Peyer's patch (tissue), 4 donors: ENCODE measurements at regions not wholly inside any gene's neighbourhood (a gene's known extent, or its start where the extent isn't known, plus 50 kb on each side); places are given as distances from the start of the nearest gene placed in this dataset.
"Not testable (repeated sequence)": the region's sequence is repeated elsewhere in the genome, so short reads cannot be mapped to it uniquely, and the experiment has no call there.

Experiments
- DNase-seq, 3 donors: peaks; one replicate each; pipeline ENCODE4 v3.0.0-alpha.2; 2017 to 2019
- H3K27ac ChIP-seq, 4 donors: fragments of 200-600 bp; sonication (generic); one replicate each; pipeline ENCODE4 v1.5.1; 2016 to 2019
- H3K27me3 ChIP-seq, 2 donors: fragments of 200-600 bp; sonication (generic); one replicate each; pipeline ENCODE4 v1.5.1; 2019
- H3K36me3 ChIP-seq, 3 donors: fragments of 200-600 bp; sonication (generic); one replicate each; pipeline ENCODE4 v1.5.1; 2016 to 2019
- H3K4me1 ChIP-seq, 4 donors: fragments of 200-600 bp; sonication (generic); one replicate each; pipeline ENCODE4 v1.5.1; 2016 to 2019
- H3K4me3 ChIP-seq, 4 donors: fragments of 200-600 bp; sonication (generic); 1 replicate in 3 of 4; 2 replicates in 1 of 4; pipeline ENCODE4 v1.5.1; 2016 to 2019; ENCODE audit warnings: mild to moderate bottlenecking in 1 of 4
- H3K9me3 ChIP-seq, 4 donors: fragments of 200-600 bp; sonication (generic); one replicate each; pipeline ENCODE4 v1.5.1; 2016 to 2019; ENCODE audit warnings: mild to moderate bottlenecking in 1 of 4
- POLR2A ChIP-seq, 2 donors: fragments of 450-650 bp; IDR thresholded peaks; one replicate each; pipeline ENCODE4 v1.5.1; 2017; ENCODE audit warnings: antibody characterized with exemption in 2 of 2, mild to moderate bottlenecking in 2 of 2, moderate library complexity in 2 of 2
- TF ChIP-seq, protein P1 (sequence below), 6 experiments: fragments of 450-650 bp in 4 of 6; fragments of 200-600 bp in 2 of 6; sonication (generic) in 1 of 6; IDR thresholded peaks; one replicate each; pipeline ENCODE4 v1.5.1; 2017 to 2019; ENCODE audit warnings: antibody characterized with exemption in 6 of 6, mild to moderate bottlenecking in 3 of 6, moderate library complexity in 1 of 6

DNA sequence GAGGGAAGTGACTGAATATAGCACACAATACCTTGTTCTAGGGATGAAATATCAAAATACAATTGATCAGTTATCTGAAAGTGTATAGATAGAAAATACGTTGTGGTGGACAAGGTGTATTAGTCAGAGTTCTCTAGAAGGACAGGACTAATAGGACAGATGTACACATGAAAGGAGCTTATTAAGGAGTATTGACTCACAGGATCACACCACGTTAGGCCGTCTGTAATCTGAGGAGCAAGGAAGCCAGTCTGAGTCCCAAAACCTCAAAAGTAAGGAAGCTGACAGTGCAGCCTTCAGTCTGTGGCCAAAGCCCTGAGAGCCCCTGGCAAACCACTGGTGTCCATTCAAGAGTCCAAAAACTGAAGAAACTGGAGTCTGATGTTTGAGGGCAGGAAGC, 406.1 kb downstream of the MDFIC start:
- no peak overlapping the region for H3K4me3 ChIP-seq
- H3K27me3 ChIP-seq = no peaks in the 10 kb centered on the region
- DNase-seq = no peak
- no peaks in the 10 kb centered on the region for H3K36me3 ChIP-seq
- no peak overlapping the region for H3K27ac ChIP-seq
- TF ChIP-seq, protein P1, sequence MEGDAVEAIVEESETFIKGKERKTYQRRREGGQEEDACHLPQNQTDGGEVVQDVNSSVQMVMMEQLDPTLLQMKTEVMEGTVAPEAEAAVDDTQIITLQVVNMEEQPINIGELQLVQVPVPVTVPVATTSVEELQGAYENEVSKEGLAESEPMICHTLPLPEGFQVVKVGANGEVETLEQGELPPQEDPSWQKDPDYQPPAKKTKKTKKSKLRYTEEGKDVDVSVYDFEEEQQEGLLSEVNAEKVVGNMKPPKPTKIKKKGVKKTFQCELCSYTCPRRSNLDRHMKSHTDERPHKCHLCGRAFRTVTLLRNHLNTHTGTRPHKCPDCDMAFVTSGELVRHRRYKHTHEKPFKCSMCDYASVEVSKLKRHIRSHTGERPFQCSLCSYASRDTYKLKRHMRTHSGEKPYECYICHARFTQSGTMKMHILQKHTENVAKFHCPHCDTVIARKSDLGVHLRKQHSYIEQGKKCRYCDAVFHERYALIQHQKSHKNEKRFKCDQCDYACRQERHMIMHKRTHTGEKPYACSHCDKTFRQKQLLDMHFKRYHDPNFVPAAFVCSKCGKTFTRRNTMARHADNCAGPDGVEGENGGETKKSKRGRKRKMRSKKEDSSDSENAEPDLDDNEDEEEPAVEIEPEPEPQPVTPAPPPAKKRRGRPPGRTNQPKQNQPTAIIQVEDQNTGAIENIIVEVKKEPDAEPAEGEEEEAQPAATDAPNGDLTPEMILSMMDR (IDR thresholded peaks at IDR 0.05) = no peak
- no peak for TF ChIP-seq POLR2A (IDR thresholded peaks at IDR 0.05)
- H3K4me1 ChIP-seq = no peaks in the 10 kb centered on the region
- no peaks in the 10 kb centered on the region for H3K9me3 ChIP-seq

DNA sequence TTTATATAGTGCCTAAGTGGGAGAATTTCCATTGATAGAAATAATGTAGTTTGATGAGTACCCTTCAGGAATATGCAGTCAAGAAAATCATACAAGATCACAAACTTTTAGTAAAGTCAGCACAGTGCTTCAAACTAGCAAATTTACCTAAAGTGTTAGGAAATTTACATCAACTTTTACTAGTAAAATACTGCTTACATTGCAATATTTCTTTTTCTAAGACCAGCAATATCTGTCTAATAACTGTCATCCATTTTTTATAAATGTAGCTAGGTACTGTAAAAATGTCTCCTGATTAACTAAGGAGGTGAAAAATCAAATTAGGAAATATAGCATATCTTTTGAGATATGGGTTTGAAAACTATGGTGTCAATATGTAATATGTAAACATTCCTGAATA, 405.4 kb downstream of the MDFIC start:
- Histone ChIP-seq H3K36me3 (no peaks in the 10 kb centered on the region), H3K9me3 (no peaks in the 10 kb centered on the region), H3K27ac (no peak overlapping the region), H3K27me3 (no peaks in the 10 kb centered on the region), H3K4me3 (no peak overlapping the region), H3K4me1 (no peaks in the 10 kb centered on the region)
- no peak for TF ChIP-seq POLR2A (IDR thresholded peaks at IDR 0.05)
- DNase-seq = no peak

DNA sequence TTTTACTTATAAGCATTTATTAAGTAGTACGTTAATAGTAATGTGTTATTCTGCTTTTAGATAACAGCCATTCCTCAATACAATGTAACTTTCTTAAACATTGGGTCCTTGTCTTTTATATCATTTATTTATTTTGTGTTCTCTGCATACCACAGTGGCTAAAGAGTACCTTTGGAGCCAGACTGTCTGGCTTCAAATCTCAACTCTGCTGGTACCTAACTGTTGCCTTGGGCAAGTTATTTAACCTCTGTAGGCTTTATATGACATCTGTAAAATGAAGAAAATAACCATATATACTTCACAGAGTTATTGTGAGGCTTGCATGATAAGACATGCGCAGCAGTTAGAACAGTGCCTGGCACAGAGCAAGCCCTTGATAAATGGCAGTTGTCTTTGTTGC, 397.6 kb downstream of the MDFIC start:
- no peak overlapping the region for H3K4me3 ChIP-seq
- no peaks in the 10 kb centered on the region for H3K27me3 ChIP-seq
- H3K9me3 ChIP-seq = no peaks in the 10 kb centered on the region
- no peak overlapping the region for H3K27ac ChIP-seq
- no peaks in the 10 kb centered on the region for H3K36me3 ChIP-seq
- TF ChIP-seq, protein P1 (IDR thresholded peaks at IDR 0.05) = no peak
- TF ChIP-seq POLR2A (IDR thresholded peaks at IDR 0.05) = no peak
- no peak for DNase-seq
- no peaks in the 10 kb centered on the region for H3K4me1 ChIP-seq

DNA sequence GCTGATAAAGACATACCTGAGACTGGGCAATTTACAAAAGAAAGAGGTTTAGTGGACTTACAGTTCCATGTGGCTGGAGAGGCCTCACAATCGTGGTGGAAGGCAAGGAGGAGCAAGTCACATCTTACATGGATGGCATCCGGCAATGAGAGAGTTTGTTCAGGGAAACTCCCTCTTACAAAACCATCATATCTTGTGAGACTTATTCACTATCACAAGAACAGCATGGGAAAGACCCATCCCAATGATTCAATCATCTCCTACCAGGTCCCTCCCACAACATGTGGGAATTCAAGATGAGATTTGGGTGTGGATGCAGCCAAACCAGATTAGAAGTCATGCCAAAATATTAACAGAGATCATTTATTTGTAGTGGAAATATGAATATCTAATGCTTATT, 388.4 kb downstream of the MDFIC start:
- not testable (repeated sequence) for DNase-seq, H3K9me3 ChIP-seq, H3K4me3 ChIP-seq, H3K4me1 ChIP-seq, H3K27ac ChIP-seq, H3K27me3 ChIP-seq, H3K36me3 ChIP-seq

DNA sequence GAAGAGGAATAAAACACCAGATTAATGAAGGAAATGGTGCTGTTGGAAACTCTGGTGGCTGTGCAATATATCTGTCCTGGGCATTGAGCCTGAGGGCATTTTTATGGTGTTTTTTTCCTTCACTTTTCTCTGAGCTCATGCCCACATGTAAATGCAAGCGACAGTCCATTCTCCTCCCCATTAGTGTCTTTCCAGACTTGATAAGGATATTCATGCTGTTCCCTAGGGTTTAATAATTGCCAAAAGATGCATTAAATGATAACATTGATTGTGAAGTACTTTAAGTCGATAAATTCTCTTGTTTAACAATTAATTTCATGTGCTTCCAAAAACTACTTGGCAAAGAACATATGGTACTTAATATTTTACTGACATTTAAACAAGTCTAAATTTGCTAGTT, 384.7 kb downstream of the MDFIC start:
- no peak overlapping the region for H3K27ac ChIP-seq
- no peaks in the 10 kb centered on the region for H3K9me3 ChIP-seq
- no peaks in the 10 kb centered on the region for H3K36me3 ChIP-seq
- no peak overlapping the region for H3K4me3 ChIP-seq
- DNase-seq = no peak
- TF ChIP-seq POLR2A (IDR thresholded peaks at IDR 0.05) = no peak
- TF ChIP-seq, protein P1 (IDR thresholded peaks at IDR 0.05) = no peak
- no peaks in the 10 kb centered on the region for H3K4me1 ChIP-seq
- H3K27me3 ChIP-seq = no peaks in the 10 kb centered on the region

DNA sequence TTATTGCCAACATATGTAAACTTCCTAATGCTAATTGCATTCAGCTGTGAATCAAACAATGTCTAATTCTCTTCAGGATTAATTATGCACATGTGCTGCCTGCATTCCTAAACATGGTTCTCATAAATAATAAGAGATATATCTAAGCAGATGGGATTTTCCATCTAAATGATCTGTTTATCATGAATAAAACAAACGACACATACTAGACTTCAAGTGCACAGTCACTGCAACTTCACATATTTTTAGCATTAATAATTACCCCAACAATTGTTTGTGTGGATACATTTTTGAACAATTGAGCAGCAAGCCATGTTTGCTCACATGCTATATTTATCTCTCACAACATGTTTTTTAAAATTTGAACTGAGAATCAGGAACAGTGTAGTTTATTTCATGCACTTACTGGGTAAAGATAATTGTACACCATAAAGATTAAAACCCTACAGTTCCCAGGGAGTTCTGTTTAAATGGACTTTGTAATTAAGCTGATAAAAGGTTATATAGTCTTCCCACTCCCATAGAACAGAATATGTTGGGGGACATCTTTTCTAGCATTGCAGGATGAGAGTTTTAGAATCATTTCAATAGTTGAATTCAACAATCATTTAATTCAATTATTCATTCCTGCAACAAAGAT, 378.5 kb downstream of the MDFIC start:
- no peaks in the 10 kb centered on the region for H3K4me1 ChIP-seq
- DNase-seq = no peak
- TF ChIP-seq, protein P1 (IDR thresholded peaks at IDR 0.05) = no peak
- no peak for TF ChIP-seq POLR2A (IDR thresholded peaks at IDR 0.05)
- no peak overlapping the region for H3K4me3 ChIP-seq
- H3K9me3 ChIP-seq = no peaks in the 10 kb centered on the region
- no peaks in the 10 kb centered on the region for H3K36me3 ChIP-seq
- no peaks in the 10 kb centered on the region for H3K27me3 ChIP-seq
- H3K27ac ChIP-seq = no peak overlapping the region

DNA sequence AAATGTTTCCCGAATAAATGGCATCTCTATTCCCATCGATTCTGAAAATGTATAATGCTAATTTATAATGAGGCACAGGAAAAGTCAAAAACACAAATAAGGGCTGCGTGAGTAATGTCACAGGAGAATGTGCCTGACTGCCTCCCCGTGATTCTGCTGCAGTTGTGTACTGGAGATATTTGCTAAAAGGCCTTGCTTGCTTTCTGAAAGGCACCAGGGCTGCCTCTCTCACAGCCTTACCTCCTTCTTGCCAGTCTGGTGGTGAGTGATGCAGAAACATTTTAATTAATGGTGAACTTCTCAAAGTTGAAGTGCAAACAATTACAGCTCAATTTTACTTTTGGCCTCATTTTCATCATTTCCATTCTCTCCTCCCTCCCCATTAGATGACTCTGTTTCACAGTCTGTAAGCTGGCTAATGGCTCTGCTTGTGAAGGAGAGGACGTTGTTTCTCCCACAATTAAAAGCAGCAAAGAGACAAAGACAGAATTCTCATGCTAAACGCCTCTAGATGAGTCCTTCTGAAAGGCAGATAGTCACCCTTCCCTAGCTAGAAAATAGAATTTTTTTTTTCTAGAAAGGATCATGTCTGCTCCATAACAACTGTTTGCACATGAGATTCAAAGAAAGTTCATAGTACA, 377.6 kb downstream of the MDFIC start:
- TF ChIP-seq POLR2A (IDR thresholded peaks at IDR 0.05) = no peak
- TF ChIP-seq, protein P1 (IDR thresholded peaks at IDR 0.05) = no peak
- Histone ChIP-seq H3K4me1 (no peaks in the 10 kb centered on the region), H3K27me3 (no peaks in the 10 kb centered on the region), H3K27ac (no peak overlapping the region), H3K4me3 (no peak overlapping the region), H3K9me3 (no peaks in the 10 kb centered on the region), H3K36me3 (no peaks in the 10 kb centered on the region)
- DNase-seq = no peak
